Ovary (tissue), 3 donors: ENCODE measurements at regions not wholly inside any gene's neighbourhood (a gene's known extent, or its start where the extent isn't known, plus 50 kb on each side); places are given as distances from the start of the nearest gene placed in this dataset.

ENCODE experiments used
- CTCF ChIP-seq, 3 donors: fragments of 450-650 bp in 2 of 3; fragments of 200-600 bp in 1 of 3; IDR thresholded peaks; one replicate each; pipeline versions ENCODE4 v1.5.1 to v1.8.0; 2016 to 2022; ENCODE audit warnings: antibody characterized with exemption in 3 of 3, mild to moderate bottlenecking in 1 of 3
- EP300 ChIP-seq: sonication (generic); formaldehyde crosslinking; IDR thresholded peaks from one replicate; pipeline ENCODE4 v1.6.1; 2017; ENCODE audit warnings: antibody characterized with exemption
- POLR2A ChIP-seq: fragments of 450-650 bp; IDR thresholded peaks from one replicate; pipeline ENCODE4 v1.6.1; 2017; ENCODE audit warnings: antibody characterized with exemption, mild to moderate bottlenecking, moderate library complexity
- donor health status: DM: no; HTN: no; CAD: no.

- TF ChIP-seq CTCF (IDR thresholded peaks at IDR 0.05) (no peak), POLR2A (no peak), EP300 (no peak)
Measured at GRCh38 chr3:110344487-110344886, 727.1 kb upstream of the NECTIN3 start.
